HG02678 (cell line): ENCODE measurements at regions not wholly inside any gene's neighbourhood (a gene's known extent, or its start where the extent isn't known, plus 50 kb on each side); places are given as distances from the start of the nearest gene placed in this dataset.

Experiments
- ATAC-seq: cut with Tn5 transposase; IDR thresholded peaks from one replicate; pipeline ENCODE4 v1.9.1; 2021; ENCODE audit warnings: mild to moderate bottlenecking, moderate library complexity; ENCODE audit not compliant: unreplicated experiment

GRCh38 chr17:72254808-72255449, 134.1 kb downstream of the SOX9 start:
- no peak for ATAC-seq

GRCh38 chr17:72255481-72255880, 134.7 kb downstream of the SOX9 start:
- no peak for ATAC-seq

GRCh38 chr17:72258711-72259110, 137.9 kb downstream of the SOX9 start:
- no peak for ATAC-seq

- no peak for ATAC-seq
These were observed 139.1 kb downstream of the SOX9 start for GRCh38 chr17:72259922-72260321.

- no peak for ATAC-seq
These were observed 141.9 kb downstream of the SOX9 start for GRCh38 chr17:72262766-72263165.

- ATAC-seq = no peak
These were observed 144.0 kb downstream of the SOX9 start for GRCh38 chr17:72264682-72265405.

- no peak for ATAC-seq
These were observed 145.4 kb downstream of the SOX9 start for GRCh38 chr17:72266112-72266775.

GRCh38 chr17:72267601-72268000, 146.8 kb downstream of the SOX9 start:
- no peak for ATAC-seq

GRCh38 chr17:72268431-72268830, 147.6 kb downstream of the SOX9 start:
- ATAC-seq = no peak

- no peak for ATAC-seq
These were observed 149.6 kb downstream of the SOX9 start for GRCh38 chr17:72270273-72270924.

- no peak for ATAC-seq
These were observed 150.8 kb downstream of the SOX9 start for GRCh38 chr17:72271603-72272002.

- ATAC-seq = no peak
These were observed 152.7 kb downstream of the SOX9 start for GRCh38 chr17:72273289-72274056.

GRCh38 chr17:72274614-72275013, 153.8 kb downstream of the SOX9 start:
- ATAC-seq = no peak

GRCh38 chr17:72280881-72281280, 160.1 kb downstream of the SOX9 start:
- no peak for ATAC-seq

GRCh38 chr17:72282439-72283029, 161.7 kb downstream of the SOX9 start:
- ATAC-seq = no peak

GRCh38 chr17:72284806-72285205, 164.0 kb downstream of the SOX9 start:
- ATAC-seq = no peak

GRCh38 chr17:72287586-72287985, 166.8 kb downstream of the SOX9 start:
- ATAC-seq = no peak

- no peak for ATAC-seq
These were observed 173.7 kb downstream of the SOX9 start for GRCh38 chr17:72294487-72294893.

GRCh38 chr17:72295916-72296315, 175.1 kb downstream of the SOX9 start:
- no peak for ATAC-seq

- no peak for ATAC-seq
These were observed 175.6 kb downstream of the SOX9 start for GRCh38 chr17:72296456-72296855.
